Fibroblast of skin of scalp (primary cell): ENCODE measurements at regions not wholly inside any gene's neighbourhood (a gene's known extent, or its start where the extent isn't known, plus 50 kb on each side); places are given as distances from the start of the nearest gene placed in this dataset.

Source experiments
- DNase-seq: peaks from one replicate; pipeline ENCODE4 v3.0.0-alpha.2; 2013

DNA sequence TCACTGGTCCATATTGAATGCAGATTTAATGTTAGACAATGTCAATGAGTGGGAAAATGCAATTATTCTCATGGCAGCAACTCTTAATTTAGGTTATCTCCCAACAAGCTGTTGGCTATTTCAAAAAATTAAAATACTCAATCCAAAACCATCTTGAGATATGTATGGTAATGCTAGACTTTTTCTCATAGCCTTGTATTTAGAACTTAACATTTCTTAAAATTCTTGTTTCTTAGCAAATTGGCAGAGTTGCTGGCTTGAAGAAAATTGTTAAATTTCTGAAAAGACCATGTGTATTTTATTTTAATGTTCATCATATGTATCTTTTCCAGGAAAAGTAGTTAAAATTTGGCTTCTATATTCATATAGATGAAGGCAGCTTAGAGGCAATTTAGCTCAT, 1355.1 kb downstream of the PCDH9 start:
- DNase-seq = no peak

DNA sequence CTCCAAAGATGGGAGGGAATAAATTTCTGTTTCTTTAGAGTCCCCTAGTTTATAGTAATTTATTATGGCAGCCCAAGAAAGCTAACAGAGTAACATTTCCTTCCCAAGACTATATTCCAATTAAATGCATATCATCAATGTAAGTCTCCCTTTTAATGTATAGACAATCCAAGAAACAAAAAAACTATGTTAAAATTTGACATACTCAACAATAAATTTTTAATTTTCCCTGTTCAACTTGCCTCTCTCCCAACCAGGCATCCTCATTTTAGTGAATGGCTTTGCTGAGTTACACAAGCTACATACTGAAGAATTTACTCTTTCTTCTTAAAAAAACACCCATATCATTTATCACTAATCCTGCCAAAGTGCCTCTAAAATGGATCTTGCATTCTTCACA, 1357.7 kb downstream of the PCDH9 start:
- DNase-seq = no peak

DNA sequence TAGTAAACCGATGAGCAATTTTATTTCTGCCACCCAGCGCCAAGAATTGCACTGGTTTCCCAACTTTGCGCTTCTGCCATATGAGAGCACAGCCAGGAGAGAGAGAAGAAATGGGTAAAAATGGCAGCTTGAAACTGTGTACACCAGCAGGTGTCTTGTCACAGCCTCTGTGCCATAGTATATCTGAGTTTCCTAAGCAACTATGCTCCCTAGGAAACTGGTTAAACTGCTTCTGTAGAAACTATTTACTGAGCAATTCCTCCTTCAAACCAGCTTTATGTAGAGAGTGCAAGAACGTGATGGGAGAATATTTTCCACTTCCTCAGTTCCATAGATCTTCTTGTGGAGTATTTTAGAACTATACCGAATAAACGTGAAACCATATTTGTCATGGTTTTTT, 1361.3 kb downstream of the PCDH9 start:
- DNase-seq = no peak

DNA sequence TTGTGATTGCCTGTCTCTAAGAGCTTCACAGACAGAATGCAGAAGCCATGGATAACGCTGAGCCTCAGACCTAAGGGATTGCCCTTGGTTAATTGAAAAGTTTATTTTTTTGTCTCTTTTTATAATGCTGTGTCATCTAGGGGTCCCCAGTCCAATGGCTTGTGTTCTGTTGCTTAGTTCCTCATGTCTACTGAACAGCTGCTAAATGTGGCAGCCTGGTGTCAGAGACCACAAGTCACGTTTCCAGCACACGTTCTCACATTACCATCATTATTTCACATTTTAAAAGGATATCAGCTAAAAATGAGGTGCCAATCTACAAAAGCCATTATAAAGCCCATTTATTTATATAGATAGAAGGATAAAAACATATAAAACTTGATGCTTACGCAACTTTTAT, 1362.0 kb downstream of the PCDH9 start:
- no peak for DNase-seq

DNA sequence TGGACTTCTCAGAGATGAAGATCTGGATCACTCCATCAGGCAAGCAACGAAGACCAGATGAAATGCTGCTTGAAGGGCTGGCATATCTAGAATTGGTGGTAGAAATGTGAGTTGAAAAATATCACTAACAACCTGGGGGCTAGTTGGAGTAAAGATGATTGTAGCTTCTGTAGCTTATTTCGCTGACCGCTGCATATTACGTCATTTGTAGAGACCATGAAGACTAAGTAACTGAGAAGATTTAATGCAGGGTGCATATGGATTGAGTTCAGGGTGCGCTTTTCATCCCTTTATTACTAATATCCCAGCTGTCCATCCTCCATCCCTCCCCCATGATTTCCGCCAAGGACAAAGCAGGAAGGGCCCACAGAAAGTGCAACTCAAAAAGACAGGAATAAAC, 1364.0 kb downstream of the PCDH9 start:
- no peak for DNase-seq

DNA sequence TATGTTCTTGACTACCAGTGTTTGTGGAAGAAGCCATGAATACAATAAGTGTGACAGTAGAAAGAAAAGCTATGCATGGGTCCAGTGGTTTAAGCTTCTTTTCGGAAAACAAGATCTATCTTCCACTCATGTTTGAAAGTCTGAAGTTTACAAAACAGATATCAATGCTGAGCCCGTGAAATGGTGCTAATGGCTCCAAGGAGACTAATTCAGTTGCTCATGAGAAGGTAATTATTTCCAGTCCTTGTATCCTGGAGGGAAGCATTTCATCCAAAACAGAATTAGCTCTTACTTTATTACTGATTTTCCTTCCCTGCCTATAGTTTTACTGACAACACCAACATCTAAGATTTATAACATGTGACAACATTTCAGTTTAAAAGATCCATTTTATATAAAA, 1364.9 kb downstream of the PCDH9 start:
- DNase-seq = no peak

DNA sequence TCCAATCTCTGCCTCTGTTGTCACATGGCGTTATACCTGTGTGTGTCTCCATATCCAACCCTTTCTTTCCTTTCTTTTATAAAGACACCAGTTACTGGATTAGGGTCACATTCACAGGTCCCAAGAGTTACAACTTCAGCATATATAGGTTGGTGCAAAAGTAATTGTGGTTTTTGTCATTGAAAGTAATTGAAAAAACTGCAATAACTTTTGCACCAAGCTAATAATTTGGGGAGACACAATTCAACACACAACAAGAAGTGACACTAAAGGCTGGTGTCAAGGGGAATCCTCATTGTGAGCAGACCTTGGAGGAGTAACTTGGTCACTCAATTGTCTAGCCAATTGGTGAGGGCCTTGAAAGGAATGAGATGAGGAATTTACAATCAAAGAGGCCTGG, 1366.1 kb downstream of the PCDH9 start:
- no peak for DNase-seq

DNA sequence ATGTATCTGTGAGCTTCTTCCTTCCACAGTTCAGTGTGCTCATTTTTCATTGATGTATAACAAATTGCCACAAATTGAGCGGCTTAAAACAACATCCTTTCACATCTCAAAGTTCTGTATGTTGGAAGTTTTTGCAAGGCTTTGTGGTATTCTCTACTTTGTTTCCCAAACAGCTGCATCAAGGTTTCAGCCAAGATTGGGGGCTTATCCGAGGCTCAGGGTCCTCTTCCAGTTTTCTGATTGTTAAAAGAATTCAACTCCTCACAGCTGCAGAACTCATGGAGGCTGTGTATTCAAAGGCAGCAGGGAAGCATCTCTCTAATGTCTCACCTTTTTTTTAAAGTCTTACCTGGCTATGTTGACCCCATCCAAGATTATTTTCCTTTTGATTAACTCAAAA, 1369.8 kb downstream of the PCDH9 start:
- DNase-seq = no peak

DNA sequence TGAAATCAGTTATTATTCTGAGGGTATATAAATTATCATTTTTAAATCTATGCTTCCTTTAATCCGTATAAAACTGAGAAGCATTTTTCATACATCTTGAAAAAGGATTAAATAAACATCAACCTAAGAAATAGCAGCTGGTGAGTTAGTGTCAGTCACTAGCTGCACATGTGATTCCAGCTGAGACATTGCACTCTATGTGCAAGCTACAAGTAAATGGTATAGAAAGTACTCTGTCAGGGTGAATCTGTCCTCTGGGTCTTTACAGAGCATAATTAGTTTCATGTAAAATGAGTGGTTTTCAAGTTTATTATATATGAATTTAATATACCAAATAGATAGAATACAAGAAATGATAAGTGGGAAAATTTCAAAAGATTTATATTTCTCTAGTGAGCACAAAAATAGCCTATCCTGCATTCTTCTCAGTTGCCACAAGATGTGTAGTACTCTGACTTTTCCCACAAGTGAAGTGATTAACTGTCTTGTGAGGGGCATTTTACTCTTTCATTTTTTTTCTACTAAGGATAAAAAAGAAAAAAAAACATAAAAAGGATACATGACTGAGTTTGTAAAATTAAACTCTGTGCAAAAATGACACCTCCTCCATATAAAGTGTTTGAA, 1372.1 kb downstream of the PCDH9 start:
- no peak for DNase-seq

DNA sequence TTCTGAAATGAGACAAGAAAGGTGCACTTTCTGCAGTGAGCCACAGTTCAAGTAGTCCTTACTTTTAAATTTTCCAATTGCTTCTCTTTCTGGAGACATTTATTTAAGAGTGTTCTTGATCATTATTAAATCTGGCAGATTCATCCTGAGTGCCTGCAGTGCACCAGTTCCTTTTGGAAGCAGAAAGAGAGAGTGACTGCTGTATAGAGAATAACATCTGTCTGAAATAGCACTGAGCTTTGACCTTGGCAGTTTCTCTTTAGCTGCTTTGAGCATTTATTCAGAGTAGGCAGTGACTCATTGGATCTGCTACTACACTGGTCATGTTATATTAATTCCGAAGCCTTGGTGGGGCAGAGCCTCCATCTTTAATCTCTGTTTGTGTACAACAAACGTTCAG, 1373.7 kb downstream of the PCDH9 start:
- DNase-seq = peak; percentile 24

DNA sequence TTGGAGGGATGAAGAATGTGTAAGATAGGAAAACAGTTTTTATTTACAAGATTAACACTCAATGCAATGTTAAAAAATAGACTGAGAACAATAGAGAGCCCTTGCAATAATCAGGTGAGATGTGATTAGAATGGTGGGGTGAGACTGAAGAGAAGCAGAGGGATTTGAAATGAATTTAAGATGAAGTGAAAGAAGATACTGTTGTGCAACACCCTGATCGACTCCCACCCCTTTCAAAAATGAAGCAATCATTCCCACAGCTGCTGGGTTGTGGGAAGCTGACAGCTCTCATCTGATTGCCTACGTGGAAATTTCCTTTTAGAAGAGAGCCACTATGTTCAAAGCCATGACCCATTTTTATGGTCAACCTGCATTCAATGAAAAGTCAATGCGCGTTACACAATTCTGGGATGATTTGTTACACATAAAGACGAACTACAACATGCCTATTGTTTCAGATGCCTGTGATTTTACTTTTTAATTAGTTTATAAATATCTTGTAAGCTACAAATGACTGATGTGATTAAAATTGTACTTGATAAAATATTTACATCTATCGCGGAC, 1374.8 kb downstream of the PCDH9 start:
- DNase-seq = no peak

DNA sequence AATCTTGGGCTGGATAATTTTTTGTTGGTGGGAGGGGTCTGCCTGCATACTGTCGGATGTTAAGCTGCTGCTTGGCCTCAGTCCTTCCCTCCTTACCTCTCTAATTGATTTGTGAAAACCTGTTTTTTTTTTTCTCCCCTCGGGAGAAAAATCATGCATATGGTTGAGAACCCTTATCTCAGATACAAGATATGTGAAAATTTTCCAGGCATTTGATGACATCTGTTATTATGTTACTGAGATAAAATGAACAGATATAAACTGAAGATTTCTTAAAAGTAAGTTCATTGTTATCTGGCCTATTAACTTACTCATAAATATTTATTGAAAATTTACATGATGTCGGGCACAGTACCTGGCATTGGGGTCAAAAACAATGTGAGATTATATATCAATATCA, 1375.7 kb downstream of the PCDH9 start:
- DNase-seq = no peak

DNA sequence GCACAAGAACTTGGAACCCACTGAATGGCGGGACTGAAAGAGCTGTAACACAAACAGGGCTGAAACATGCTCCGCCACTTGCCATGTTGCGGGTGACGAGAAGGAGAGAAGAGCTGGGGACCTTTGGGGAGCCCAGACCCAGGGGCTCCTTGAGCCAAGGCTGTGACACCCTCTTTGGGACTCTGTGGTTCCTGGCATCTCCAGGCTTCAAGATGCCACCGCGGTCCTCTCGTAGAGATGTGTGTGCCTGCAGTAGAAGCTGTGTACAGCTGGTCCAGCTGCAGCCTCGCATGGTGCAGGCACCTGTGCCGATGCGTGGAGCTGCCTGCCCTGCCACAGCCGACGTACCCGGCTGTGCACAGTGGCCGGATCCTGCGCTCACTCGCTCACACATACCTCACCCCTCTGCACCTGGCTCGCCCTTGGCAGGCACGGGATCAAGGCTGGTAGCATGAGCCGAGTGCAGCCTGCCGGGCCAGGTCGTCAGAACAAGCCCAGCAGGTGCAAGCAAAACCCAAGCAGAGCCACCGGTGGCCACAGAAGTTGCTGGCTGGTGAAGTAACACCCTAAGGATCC, 1385.8 kb downstream of the PCDH9 start:
- no peak for DNase-seq

DNA sequence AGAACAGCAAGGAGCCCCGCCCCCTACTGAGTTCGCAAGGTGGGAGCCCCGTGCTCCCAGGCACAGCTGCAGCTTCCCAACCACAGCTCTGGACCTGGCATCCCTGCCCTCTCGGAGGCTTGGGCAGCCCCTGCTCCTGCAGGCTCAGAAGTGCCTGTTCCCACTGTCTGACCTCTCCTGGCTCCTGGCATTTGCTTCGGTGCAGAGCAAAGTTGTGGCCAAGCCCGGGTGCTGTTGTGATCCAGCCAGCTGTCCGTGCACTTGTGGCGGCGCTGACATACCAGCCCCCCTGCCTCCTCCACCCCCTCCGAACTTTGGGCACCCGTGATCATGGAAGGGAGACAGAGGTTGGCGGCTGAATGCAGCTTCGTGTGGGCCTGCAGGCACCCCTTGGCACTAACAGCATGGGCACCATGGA, 1386.8 kb downstream of the PCDH9 start:
- no peak for DNase-seq

DNA sequence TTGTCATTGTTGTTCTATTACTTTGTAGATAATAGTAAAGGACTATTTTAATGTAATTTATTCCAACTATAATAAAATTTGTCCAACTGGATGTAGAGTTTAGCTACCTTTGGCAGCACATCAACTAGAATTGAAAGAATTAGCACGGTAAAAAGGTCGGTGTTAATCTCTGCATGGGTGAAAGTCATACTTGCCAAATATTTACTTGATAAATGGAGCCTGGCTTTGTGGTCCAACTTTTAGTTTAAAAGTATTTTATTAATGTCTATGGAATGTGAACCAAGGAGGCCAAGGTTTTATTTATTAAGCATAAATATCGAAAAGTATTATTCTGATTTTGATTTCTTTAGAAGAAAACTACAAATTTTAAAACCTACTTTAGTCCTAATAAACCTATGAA, 1389.0 kb downstream of the PCDH9 start:
- peak; percentile 6 for DNase-seq

DNA sequence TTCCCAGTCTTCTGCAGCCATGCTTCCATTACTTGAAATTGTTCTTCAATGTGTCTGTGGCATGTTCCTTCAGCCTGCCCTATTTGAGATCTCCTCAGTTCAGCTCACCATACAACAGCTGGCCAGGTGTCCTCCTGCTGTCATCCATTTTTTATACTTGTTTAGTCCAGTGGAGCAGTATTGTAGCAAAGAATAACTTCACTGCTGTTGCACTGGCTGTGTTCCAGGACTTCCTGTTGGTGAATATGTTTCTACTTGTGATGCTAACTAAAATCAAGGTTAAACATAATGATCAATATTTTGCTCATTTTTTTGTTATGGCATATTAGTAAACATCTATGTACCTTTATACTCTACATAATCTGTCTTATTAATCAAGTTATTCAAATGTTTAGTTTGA, 1394.1 kb downstream of the PCDH9 start:
- no peak for DNase-seq

DNA sequence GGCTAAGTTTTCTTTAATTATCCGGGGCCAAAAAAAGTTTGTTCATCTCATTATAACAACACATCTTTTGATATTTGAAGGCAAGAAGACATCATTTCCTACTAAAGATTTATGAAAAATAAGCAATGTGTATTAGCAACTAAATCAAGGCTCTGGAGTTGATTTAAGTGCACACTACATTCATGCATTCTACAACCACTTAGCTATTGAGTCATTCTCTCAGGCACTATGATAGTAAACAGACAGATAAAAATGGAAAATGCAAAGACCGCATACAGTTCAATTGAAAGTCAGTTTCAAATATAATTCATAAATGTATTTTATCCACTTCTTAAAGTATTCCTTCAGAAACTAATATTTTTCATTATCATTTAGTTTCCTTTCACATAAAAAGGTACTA, 1395.2 kb downstream of the PCDH9 start:
- peak; percentile 3 for DNase-seq

DNA sequence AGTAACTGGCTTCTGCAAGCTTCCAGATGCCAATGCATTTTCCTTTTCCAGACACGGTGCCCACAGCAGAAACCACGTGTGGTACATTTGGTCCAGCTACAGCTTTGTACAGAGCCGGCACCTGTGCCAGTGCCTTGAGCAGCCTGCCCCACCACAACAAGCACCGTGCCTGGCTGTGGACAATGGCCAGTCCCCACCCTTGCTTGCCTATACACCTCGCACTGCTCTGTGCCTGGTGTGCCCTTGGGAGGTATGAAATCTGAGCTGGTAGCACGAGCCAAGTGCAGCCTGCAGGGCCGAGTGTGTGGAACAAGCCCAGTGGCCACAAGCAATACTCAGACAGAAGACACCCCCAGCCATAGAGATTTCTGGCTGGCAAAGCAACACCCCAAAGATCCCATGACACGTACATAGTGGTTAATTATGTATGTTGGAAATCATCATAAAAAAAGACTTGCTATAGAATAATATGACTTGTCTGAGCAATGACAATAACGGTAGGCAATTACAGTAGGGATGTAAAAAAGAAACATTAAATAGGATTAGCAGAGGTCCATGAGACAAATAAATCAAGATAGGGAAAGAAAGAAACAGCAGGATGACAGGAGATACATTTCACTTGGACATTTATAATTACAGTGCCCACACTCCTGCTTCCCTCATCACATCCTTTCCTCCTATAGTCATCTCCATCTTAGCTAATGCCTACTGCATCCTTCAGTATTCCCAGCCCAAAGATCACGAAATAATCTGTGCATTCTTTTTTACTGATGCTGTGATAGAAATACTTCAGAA, 1399.5 kb downstream of the PCDH9 start:
- no peak for DNase-seq

DNA sequence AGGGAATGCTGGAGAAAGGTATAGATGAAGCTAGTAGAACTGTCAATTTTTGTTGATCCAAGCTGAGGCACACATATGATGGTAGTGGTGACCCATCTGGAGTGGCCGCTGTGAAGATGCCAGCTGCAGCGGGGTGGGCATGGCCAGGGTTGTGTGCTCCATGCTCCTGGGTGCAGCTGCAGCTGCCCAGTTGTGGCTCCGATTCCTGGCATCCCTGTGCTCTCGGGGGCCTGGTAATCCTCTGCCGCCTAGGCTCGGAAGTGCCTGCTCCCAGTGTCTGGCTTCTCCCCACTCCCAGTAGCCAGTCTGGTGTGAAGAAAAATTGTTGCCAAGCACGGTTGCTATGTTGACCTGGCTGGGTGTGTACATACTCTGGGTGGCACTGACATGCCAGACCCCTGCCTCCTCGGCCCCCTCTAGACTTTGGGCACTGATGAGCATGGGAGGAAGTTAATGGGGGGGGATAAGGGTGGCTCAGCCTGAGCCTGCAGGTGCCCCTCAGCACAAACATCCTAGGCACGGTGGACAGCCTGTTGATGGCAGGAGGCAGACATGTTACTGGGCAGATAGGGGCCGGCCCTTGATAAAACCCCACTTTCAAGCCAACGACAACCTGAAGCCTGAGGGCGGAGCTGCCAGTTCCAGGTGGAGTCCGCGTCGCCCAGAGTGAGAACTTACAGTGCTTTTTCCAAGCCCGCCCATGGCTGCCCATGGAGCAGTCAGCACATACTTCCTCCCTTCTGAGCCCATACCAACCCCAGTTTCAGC, 1400.7 kb downstream of the PCDH9 start:
- DNase-seq = no peak

DNA sequence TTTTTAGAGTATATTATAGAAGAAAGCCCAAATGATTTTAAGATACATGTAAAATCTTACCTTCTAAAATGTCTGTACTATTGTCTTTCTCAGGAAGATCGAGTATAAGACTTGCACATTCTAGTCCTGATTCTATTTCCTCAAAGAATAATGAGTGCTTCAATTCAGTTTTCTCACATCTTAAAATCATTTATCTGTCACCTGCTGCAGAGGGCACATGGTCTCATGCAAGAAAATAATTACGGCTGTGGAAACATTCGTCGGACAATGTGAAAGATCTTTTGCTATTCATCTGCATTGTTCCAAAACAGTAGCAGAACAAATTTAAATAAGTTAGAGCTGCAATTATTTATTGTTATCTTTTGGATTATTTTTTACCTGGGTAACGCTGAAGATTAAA, 1403.5 kb downstream of the PCDH9 start:
- no peak for DNase-seq

DNA sequence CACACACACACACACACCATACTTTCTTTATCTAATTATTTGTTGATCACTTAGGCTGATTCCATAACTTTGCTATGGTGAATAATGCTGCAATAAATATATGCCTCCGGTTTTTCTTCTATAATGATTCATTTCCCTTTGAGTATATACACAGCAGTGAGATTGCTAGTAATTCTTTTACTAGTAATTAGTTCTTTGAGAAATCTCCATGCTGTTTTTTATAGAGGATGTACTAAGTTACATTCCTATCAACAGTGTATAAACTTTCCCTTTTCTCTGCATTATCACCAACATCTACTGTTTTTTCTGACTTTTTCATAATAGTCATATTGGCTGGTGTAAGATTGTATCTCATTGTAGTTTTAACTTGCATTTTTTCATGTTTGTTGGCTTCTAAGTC, 1405.1 kb downstream of the PCDH9 start:
- DNase-seq = no peak

DNA sequence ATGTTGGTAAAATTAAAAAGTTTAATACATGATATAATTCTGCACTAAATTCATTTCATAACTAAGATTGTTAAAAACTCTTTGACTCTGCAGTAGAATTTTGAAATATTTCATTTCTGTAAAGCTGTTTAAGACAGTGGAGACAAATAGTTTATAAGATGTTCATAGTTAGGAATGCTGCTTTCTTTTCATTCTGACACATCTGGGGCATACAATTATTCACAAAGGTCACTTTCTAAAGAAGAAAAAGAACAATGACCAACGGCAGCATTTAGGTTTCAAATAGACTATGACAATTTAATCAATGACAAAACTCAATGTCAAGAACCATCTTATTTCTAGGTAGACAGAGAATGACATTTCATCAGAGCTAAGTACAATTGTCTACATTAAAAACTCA, 1422.1 kb downstream of the PCDH9 start:
- DNase-seq = peak; percentile 55
